GM12874 (cell line): ENCODE measurements at regions not wholly inside any gene's neighbourhood (a gene's known extent, or its start where the extent isn't known, plus 50 kb on each side); places are given as distances from the start of the nearest gene placed in this dataset.

Source experiments
- TF ChIP-seq, protein P1 (sequence below): IDR thresholded peaks from 2 replicates; pipeline ENCODE4 v1.5.1; 2011; ENCODE audit warnings: low read depth, mild to moderate bottlenecking, control low read depth, low read length, moderate library complexity; ENCODE audit not compliant: insufficient read depth

DNA sequence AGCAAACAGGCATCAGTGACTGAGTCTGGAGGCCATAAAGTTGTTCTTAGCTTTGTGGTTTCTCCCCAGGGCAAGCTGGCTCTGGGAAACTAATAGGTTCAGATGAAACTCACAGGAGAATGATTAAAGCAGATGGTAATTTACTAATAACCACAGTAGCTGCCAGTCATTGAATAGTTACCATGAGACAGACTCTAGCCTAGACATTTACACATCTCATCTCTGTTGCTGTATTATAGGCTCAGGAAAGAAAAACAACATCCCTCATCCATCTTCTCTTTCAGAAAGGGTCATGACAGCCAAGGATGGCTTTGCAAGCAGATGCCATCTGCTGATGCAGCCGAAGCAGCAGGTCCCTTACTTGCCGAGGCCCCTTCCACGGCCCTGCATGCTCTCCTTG is 314.0 kb upstream of the ID2 start:
- TF ChIP-seq, protein P1, sequence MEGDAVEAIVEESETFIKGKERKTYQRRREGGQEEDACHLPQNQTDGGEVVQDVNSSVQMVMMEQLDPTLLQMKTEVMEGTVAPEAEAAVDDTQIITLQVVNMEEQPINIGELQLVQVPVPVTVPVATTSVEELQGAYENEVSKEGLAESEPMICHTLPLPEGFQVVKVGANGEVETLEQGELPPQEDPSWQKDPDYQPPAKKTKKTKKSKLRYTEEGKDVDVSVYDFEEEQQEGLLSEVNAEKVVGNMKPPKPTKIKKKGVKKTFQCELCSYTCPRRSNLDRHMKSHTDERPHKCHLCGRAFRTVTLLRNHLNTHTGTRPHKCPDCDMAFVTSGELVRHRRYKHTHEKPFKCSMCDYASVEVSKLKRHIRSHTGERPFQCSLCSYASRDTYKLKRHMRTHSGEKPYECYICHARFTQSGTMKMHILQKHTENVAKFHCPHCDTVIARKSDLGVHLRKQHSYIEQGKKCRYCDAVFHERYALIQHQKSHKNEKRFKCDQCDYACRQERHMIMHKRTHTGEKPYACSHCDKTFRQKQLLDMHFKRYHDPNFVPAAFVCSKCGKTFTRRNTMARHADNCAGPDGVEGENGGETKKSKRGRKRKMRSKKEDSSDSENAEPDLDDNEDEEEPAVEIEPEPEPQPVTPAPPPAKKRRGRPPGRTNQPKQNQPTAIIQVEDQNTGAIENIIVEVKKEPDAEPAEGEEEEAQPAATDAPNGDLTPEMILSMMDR = no peak

DNA sequence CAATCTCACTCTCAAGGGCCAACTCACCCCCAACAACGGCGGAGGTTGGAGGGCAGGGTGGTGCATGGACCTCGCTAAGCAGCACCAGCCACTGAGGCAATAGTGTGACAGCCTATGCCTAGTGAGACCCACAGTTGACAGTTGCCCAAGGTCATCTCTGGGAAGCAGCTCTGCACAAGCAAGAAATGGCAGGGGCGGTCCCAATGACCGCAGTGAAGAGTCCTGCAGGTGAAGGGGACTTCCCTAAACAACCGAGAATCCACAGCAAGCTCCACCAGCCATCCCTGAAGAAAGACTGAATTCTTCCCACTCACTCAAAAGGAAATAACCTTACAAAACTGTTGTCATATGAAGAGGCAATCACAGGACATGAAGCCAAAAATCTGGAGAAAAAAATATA is 313.4 kb upstream of the ID2 start:
- TF ChIP-seq, protein P1 = no peak

DNA sequence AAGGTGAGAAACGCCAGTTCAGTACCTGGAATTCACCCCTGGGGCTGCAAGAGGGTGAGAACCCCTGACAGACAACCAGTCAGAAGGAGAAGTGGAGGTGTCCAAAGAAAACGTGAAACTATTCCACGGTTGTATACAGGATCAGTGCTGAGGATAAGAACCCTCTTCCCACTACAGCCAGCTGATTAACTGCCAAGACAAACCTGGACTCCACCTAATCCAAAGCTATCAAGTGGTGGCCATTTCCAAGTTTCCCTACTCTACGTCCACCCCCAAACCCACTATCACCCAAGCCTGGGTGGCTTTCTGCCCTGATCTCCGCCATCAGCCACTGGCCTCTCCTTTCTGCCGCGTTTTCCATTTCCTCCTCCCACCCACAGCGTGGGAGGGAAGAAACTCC is 312.3 kb upstream of the ID2 start:
- TF ChIP-seq, protein P1 = no peak

DNA sequence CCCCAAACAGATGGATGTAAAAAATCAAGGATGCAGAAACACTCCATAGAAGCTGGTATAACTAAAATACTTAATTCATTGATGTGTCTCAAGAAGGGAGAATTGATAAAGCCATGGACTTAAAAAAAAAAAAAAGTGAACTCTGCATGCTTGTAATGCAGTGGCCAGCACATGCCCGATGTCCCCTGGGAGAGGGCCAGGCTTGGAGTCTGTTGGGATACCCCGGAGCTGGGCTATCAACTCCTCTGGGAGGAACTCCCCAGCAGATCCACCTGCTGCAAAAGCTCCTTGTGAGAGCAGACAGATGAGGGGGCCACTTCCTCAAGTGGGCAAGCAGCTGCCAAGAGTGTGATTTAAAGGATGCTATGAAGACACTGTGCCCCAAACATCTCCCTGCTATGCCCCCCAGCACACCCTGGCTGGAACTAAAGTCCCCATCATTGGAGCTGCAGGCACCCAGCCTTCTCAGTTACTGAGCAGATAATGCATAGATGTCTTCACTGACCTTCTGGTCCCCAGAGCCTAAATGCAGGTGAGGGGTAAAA is 311.5 kb upstream of the ID2 start:
- TF ChIP-seq, protein P1 = no peak

DNA sequence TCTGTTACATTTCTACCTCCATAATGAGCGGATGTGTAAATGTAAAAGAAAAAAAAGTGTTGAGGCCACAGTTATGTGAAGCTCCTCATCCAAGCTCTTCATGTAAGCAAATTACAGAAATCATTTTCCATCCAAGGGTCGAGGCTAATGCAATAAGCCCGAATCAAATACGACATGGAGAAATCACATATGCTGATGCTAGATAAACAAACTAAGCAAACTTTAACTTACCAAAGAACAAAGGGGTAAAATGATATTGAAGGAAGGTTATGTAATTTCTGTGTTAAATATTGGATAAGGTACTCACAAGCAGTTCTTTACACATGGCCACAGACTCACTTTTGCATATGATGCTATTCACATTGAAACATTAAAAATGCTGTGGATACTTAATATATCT is 310.2 kb upstream of the ID2 start:
- TF ChIP-seq, protein P1 = no peak

DNA sequence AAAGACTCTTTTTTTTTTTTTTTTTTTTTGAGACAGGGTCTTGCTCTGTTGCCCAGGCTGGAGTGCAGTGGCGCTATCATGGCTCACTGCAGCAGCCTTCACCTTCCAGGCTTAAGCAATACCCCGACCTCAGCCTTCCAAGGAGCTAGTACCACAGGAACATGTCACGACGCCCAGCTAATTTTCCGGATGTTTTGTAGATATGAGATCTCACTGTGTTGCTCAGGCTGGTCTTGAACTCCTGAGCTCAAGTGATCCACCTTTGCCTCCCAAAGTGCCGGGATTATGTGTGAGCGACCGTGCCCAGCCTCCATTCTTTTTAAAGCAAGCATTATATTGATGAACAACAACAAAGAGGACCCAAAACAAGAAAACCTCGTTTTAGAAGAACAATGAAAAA is 307.1 kb upstream of the ID2 start:
- TF ChIP-seq, protein P1 = no peak

DNA sequence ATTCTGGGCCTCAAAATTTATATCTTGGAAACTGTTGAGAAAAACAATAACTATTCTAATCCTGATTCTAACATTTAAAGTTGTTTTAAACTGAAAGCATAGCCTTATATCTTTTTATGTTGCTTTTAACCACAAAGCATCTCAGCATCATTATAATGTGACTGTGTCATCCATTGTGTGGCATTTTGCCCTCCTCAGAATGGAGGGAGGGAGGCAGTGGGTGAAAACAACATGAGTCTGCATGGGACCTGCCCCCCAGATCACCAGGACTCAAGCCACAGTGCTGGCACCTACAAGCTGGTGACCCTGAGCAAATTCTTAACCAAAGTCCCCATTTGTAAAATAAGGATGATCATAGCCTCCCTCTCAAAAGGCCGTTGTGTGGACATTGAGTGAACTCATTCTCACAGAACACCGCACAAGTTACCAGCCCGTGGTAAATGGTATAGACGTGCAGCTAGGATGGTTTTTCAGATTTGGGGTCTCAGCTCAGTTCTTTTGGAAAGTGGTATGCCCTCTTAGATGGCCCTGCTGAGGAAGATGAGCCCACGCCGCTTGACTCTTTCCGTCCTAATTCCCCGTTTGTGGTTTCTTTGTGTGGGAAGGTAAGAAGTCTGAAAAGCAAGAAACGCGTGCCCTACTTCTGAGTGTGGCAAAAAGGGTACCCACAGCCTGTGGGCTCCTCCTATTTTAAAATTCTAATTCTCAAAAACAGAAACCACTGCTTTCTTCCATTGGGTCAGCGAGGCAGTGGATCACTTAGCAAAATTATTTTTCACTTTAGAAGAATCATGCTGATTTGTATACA is 305.0 kb upstream of the ID2 start:
- TF ChIP-seq, protein P1 = no peak
